Tongue (tissue), 1 donor: ENCODE measurements at regions not wholly inside any gene's neighbourhood (a gene's known extent, or its start where the extent isn't known, plus 50 kb on each side); places are given as distances from the start of the nearest gene placed in this dataset.

ENCODE experiments used
- DNase-seq: peaks from one replicate; pipeline ENCODE4 v3.0.0-alpha.2; 2015

DNA sequence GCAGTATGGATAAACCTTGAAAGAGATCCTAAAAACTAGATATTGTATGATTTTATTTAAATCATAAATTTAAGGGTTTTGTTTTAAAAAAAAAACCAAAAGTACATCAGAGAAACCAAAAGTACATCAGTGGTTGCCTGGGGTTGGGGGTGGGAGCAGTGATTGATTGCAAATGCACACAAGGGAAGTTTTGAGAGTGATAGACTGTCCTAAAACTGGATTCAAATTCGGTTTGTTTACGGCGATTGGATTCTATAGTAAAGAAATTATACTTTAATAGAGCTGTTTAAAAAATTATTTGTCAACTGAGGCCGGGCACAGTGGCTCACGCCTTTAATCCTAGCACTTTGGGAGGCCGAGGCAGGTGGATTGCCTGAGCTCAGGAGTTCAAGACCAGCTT, 179.8 kb downstream of the METTL4 start:
- no peak for DNase-seq

DNA sequence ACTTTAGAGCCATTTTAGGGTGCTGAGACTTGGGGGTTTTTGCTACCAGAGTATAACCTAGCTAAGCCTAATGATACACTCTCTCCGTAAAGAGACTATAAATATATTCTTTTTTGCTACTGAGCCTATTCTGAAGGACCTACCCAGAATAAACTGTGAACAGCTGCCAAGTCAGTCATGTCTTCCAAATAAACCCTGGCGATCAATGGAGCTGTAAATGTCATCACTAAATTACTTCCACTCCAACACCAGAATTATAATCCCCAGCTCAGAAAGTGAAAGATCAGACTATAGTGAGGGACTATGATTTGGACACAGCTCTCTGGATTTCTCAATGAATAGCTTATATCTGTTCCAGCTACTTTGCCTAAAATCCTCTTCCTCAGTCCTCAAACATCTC, 178.9 kb downstream of the METTL4 start:
- DNase-seq = peak; percentile 12

DNA sequence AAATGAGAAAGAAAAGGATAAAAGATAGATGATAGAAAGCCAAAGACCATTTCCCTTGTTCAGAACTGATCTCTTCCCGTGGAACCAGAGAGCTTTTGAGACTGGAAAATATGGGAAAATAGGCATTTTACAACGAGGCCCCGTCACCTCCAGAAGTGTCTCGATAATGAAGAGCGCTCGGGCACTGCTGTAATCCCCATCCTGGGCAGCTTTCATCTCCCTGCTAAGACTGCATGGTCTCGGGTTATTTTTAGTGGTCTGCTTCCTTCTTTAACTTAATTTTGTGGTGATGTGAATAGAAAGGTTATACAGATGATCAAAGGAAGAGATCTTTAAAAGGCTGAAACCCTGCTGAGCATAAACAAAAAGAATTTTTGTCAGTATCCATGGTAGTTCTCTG, 176.6 kb downstream of the METTL4 start:
- DNase-seq = no peak

DNA sequence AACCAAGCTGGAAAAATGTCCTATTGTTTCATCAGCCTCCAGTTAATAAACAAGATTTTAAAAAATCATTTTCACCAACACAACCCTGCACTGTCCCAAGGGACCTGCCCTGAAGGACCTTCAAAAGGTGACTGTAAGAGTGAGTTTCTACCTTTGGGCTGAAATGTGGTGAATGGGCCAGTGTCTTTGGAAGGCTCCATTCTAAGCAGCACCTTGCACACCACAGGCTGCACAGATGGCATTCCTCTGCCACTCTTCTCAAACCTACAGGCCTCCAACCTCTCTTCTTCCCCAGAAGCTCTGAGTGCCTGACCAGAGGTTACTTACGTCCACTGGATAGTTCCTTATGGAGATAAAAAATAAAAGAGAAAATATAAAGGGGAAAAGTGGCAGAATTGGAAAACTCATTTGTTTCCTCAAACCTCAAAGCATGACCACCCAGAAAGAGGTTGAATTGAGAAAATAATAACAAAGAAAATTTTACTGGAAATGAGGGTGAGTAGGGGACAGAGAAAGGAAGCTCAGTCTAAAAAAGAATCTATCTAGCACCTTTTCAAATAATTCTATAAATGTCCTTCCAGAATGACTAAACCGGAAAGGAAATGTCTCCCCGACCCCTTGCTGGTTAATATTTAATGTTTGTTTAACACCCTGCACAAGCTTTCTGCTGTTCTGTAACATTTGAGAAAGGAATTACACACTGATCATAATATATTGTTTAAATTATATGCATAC, 175.7 kb downstream of the METTL4 start:
- DNase-seq = no peak

DNA sequence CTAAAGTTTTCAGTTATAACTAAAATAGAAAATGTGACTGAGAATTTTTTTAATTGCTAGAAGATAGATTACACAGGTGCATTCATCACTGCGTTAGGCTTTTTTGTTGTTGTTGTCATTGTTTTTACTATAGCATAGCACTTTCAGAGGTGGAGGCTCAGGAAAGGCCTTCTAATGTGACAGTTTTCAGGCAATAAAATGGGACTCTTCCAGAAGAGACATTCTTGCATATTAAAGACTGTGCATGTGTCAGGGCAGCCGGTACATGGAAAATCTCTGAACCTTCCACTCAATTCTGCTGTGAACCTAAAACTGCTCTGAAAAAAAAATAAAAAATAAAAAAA, 175.2 kb downstream of the METTL4 start:
- DNase-seq = no peak

DNA sequence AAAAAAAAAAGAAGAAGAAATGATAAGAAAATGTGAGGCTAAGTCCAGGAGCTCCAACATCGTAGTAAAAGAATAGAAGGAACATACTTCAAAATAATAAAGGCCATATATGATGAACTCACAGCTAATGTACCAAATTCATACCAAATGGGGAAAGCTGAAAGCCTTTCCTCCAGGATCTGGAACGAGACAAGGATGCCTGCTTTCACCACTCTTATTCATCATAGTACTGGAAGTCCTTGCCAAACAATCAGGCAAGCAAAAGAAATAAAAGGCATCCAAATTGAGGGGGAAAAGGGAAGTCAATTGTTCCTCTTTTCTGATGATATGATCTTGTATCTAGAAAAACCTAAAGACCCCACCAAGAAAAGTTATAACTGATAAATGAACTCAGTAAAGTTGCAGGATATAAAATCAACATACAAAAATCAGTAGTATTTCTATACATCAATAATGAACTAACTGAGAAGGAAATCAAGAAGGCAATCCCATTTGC, 170.6 kb downstream of the METTL4 start:
- DNase-seq = no peak

DNA sequence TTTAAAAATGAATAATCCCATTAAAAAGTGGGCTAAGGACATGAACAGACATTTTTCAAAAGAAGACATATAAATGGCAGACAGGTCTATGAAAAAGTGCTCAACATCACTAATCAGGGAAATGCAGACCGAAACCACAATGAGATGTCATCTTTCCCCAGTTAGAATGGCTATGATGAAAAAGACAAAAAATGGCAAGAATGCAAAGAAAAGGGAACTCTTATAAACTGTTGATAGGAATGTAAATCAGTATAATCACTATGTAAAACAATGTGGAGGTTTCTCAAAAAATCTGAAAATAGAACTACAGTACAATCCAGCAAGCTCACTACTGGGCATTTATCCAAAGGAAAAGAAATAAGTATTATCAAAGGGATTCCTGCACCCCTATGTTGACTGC, 169.2 kb downstream of the METTL4 start:
- DNase-seq = no peak

DNA sequence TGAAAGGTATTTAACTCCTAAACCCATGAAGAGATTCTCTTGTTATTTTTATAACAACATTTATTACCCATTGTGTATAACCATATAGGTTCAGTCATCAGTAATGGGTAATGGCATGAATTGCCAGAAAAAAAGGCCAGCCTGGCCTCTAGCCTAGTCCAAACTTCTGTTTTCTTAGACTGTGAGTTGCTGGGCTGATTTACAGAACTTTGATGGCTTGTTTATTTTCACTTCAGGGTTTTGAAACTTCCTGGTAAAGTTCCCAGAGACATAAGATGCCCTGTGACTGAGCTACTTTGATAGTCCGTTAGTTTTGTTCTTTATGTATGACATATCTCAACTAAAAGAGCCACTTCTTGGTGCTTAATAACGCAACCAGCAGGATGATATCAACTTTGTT, 164.8 kb downstream of the METTL4 start:
- DNase-seq = no peak

DNA sequence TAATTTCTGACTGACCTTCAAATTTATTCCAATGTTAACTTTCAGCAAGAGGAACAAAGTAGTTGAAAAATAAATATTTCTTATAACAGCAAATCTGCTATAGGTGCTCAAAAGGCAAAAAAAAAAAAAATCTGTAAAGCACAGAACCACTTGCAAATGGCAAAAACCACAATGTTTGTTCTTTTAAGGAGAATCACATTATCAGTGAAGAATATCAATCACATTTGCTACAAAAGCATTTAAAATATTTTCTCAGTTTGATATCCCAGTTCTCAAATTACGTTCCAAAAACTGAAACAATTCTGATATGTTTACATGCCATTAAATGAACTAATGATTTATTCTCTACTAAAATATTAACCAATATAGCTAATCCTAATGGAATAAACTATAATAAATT, 163.3 kb downstream of the METTL4 start:
- no peak for DNase-seq

DNA sequence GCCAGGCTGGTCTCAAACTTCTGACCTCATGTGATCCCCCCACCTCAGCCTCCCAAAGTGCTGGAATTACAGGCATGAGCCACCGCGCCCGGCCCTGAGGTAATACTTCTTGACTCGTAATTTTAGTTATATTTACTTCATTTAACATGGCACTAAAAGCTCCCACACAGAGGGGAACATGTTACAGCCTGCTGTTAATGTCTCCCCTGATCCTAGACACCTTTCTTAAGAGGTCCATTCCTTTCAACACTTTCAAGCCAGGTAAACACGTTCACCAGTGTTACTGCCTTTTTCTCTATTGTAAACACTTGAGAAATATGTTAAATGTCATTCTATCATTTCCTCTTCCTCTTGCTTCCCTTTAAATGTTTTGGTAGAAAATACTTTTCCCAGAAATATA, 161.4 kb downstream of the METTL4 start:
- DNase-seq = peak; percentile 25

DNA sequence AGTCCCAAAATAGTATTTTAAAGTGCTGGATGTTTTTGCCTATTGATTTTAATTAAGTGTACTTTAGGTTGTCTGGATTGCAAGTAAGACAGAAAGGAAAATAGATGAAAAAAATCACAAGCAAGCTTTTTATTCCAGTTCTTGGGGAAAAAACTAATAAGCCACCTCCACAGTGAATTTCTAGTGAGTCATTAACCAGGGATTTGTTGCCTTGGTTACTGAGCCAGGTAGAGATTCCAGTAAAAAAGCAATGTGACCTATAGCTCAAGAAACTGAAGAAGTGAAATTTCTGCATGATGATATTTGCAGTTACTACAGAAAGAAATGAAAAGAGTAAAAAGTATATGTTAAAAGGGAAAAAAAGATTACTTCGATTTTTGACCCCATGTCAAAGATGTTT, 160.6 kb downstream of the METTL4 start:
- DNase-seq = peak; percentile 16

DNA sequence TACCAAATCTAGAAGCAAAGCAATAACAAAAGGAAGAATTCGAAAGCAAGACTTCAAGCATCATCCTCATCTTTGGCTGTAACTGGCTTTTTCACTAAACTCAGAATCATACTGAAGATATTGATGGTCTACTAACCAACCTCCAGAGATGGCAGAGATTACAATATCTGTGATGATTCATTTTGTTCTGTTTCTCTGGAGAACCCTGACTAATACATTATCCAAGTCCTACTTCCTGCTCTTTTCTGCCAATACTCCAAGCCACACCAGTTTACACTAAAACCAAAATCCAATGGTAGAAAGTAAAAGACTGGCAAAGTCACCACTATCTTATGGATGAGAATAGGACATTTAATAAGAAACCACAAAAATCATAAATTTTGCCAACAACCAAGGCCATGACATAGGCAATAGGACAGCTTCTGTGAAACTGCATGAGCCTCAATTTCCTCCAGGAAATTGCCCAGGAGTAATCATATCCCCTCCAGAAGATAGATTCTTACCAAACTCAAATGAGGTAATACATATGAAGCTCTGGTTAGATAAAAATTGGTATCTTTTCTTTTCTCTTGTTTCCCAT, 159.8 kb downstream of the METTL4 start:
- no peak for DNase-seq

DNA sequence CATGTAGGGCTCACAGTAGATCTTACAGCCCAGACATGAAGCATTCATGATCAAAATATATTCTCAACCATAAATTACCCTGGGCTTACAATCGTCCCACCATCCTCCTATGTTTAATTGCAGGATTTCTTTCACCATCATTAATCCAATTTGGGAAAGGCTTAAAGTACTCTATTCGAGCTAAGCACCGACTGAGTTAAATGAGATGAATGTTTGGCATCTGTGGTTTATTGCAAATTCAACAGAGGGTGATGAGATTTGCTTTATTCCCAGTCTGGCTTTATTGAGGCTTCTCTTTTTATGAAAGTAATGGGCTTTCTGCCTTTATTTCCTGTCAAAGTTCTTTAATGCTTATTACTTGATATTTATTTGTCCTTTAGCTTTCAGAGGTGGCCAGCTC, 159.0 kb downstream of the METTL4 start:
- no peak for DNase-seq

DNA sequence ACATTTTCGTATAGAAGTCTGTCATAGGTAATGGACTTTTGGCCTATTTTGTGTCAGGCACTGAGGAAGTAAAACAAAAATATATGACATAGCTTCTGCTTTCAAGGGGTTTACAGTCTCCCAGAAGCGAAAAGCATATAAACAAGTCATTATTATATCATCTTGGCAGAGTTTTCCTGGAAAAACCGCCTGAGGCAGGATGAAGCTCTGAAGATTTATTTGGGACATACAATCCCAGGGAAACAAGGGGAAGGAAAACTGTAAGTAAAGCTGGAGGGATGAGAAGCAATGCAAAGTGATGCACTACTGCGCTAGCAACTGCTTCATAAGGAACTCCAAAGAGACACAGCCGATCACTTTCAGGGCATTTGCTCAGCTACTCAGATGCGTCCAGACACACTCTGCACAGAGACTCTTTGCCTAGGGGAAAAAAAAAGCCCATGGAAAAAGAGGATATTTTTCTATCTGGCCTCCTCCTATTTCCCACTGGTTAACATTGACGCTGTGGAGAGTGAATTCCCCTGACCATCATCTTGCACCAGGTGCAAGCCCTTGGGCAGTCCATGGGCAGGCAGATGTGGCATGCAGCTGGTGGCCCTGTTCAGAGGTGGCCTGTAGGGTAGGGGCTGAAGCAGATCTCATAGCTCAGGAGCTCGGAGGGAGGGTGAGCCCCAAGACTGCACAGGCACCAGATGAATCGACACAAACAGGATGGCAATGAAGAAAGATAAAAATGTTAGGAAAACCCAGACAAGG, 158.1 kb downstream of the METTL4 start:
- no peak for DNase-seq

DNA sequence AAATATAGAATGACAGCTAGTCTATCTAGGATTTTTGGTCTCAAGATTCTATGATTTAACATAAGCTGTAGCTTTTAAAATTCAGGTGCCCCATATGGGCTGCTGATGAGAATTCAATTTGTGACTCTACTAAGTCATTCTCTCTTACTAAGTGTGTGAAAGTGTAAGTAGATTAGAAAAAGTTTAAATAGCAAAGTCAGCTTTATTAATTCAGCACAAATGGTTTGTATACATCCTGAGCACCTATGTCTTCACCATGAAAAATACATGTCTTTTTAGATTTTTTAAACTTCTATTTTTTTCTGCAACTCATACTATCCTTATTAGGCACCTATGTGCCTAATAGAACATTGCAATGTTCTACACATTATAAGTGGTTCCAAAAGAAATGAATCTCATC, 157.1 kb downstream of the METTL4 start:
- no peak for DNase-seq

DNA sequence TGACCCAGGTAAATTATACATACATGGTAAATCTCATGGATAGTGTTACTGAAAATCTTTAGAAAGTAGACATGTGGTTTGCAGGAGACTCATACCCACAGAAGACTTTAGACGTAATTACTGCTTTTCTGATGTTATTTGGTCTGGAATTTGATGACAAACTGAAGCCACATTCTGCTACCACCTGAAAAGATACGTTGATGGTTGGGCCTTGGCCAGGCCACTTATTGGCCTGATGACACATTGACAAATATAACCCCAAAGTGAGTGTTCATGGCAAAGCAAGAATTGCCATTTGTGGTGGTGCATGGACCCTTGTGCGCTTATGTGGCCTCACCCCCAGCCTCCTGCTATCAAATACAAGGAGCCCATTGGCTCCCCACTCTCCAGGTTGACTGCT, 155.6 kb downstream of the METTL4 start:
- no peak for DNase-seq

DNA sequence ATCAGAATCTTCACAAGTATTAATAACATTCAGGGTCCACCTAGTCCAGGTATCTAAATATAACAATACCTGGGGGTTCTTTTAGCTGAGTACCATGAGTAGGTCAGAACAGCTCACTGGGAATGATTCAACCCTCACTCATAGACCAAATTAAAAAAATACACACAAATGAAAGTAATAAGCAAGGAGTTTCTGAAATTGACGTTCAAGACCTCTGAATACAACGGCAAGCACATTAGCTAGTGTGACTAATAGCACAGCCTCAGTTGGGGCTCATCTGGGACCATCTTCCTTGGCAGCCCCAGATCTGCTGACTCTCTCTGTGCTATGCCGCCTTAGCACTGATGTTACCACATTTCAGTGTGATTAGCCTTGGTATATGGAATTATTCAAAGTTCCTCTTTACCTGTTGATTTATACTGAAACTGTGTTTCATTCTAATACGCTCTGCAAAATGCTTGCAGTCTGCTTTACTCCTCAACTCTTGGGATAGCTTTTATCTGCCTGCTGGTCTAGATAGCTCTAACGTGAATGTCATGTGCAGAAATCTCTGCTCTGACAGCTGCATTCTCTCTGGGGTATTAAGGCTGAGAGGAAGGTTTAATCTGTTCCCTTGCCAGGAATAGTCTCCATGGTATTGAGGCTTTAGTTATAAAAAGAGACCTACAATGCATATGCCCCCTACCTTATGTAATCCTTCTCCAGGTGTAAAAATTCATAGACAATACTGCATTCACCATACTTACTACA, 153.3 kb downstream of the METTL4 start:
- peak; percentile 41 for DNase-seq

DNA sequence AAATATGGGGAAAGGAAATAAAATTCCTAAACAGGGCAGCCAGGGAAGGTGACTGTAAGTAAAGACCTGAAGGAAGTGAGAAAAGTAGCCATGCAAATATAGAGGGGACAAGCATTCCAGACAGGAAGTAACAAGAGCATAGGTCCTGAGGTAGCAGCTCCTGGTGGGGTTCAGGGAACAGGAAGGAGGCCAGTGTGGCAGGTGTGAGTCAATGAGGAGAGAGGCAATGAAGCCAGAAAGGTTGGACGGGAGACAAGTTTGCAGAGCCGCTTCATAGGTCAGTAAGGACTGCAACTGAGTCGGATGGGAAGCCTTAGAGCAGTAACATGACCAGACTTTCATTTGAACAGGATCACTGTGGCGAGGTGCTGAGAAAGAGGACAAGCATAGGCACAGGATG, 150.9 kb downstream of the METTL4 start:
- DNase-seq = no peak

DNA sequence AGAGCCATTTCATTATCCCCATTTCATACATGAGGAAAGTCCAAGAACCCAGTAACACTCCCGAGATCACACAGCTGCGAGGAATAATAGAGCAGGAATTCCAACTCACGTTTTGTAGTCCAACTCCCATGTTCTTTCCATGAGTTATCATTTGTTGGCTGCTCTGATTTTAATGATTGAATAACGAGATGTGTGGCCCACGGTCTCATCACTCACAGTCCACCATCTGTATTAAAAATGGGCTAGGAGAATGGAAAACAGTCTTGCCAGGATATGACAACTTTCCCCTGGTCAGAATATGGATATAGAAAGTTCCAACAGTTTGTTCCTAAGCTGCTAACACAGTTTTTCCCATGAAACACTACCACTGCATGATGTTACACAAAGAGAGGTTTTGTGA, 147.5 kb downstream of the METTL4 start:
- no peak for DNase-seq

DNA sequence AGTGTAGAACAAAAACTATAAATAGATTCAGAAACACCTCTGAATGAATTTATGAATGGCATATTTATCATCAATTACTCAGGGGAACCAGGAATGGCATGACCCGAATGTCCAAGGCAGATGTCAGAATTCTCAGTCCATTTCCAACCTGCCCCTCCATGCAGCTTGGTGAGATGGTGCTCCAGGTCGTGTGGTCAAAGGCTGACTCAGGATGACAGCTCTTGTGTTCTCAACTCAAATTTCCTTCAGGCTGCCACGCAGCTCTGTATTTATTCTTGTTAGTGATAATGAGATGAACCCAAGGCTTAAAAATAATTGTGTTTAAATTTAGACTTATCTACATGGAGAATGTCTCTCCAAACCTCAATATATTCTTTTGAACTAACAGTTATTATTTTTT, 146.9 kb downstream of the METTL4 start:
- no peak for DNase-seq

DNA sequence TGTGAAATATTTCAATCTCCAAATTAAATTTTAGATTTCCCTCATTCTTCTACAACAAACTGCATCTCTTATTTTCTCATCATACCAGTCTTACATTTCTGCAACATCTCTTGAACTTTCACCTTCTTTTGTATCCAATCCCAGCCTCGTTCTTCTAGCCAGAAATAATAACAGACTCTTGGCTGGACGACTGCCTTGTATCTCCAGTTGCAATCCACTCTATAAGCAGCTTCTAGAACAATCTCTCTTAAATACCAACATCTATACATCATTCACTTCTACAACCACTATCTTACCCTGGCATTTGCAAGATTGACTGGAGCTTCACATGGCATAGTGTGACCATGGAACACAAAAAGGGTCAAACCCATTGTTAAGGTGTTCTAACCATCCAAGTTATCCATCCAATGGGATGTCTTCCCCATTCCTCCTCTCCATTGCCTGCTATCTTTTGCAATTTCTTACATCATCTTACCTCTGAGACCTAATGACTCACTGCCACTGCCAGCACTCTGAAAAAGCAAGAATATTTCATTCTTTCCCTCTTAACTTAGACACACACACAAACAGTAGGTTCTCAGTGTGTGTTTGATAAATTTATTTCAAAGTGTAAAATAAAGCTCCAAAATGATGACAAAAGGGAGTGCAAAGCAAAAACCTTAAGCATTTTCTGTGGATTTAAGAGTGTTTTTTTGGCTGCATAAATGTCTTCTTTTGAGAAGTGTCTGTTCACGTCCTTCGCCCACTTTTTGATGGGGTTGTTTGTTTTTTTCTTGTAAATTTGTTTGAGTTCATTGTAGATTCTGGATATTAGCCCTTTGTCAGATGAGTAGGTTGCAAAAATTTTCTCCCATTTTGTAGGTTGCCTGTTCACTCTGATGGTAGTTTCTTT, 145.6 kb downstream of the METTL4 start:
- no peak for DNase-seq

DNA sequence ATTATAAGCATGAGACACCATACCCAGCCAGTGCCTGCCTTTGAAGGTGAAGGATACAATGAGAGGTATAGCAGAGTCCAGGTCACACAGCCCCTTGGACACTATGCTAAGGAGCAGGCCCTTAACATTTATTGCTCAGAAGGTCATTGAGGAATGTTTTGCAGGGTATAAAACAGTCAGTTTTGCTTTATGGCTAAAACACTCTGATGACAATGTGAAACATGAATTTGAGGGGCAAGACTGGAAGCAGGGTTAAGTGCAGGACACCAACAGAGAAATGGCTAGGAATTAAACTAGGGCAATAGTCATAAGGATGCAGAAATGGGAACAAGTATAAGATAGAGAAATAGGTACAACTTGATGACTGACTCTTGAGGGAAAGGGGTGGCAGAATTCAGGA, 141.1 kb downstream of the METTL4 start:
- DNase-seq = no peak
